HG03103 (cell line): ENCODE measurements at regions not wholly inside any gene's neighbourhood (a gene's known extent, or its start where the extent isn't known, plus 50 kb on each side); places are given as distances from the start of the nearest gene placed in this dataset.
A peak's percentile ranks its signal among the peaks of the same experiment; 100 is the strongest.
"Not testable (repeated sequence)": the region's sequence is repeated elsewhere in the genome, so short reads cannot be mapped to it uniquely, and the experiment has no call there.

Experiments used
- ATAC-seq: cut with Tn5 transposase; IDR thresholded peaks from one replicate; pipeline ENCODE4 v1.9.1; 2021; ENCODE audit warnings: low read depth; ENCODE audit not compliant: unreplicated experiment

DNA sequence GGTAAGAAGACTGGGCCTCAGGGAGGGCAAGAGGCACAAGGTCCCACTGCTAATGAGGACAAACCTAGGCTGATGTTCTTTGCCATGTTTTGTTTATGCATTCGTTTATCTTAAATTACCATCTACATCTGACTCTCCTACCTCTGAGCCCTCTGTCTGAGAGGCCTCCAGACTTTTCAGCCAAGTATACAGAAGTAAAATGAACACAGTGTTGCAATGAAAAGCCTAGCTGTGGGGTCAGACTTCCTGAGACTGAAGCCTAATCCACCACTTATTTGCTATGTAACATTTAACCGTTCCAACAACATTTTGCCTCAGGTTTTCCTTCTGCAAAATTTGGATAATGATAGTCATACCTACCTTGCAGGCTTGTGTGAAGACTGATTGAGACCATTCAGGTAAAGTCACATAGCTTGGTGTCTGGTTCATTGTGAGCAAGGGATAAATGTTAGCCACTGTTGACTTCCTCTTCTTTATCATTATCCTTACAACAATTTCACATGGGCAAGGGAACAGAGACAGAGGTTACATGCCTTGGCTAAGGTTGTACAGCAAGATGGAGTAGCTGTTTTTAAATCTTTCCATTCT is 374.9 kb upstream of the CLINT1 start:
- no peak for ATAC-seq

DNA sequence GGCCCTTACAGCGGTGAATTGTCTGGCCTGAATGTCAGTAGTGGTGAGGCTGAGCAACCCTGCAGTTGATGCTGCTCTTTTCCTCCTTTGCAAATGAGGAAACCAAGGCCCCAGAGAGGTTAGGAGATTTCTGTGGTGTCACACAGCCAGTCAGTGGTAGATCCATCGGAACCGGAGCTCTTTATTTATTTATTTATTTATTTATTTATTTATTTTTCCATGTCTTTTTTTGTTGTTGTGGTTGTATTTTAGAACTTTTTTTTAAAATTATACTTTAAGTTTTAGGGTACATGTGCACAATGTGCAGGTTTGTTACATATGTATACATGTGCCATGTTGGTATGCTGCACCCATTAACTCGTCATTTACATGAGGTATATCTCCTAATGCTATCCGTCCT is 368.4 kb upstream of the CLINT1 start:
- not testable (repeated sequence) for ATAC-seq

DNA sequence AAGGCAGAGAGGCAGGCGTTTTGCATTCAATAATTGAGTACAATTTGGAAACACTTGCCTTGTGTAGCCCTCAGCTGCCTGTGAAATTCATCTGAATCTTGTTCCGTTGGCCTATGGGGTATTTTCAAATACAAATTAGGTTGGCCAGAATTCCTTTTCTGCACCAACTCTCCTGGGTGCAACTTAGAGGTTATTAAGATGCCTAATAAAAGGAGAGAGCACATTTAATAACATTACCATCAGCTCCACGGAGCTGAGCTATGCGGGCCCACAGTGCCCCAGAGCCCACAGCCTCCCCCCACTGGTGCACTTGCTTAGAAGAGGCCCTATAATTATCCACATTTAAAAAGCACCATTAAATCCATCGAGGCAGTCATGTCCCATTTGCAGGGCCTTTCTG is 367.6 kb upstream of the CLINT1 start:
- ATAC-seq, result no peak

DNA sequence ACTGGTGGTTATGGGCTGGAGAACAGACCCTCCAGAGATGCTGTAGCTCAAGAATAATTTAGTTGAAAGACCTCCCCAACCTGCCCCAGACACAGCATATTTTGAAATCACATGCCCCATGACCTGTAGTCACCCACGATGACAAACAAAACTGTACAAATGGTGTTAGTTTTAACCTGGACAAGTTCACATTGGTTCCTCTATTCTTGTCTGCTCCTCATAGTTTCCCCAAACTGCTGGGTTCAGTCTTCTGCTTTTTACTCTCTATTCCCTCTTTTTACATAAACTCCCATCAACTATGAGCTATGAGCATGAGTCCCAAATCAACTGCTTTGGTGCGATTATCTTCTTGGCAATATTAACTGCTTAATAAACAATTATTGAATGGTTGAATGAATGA is 365.3 kb upstream of the CLINT1 start:
- no peak for ATAC-seq

DNA sequence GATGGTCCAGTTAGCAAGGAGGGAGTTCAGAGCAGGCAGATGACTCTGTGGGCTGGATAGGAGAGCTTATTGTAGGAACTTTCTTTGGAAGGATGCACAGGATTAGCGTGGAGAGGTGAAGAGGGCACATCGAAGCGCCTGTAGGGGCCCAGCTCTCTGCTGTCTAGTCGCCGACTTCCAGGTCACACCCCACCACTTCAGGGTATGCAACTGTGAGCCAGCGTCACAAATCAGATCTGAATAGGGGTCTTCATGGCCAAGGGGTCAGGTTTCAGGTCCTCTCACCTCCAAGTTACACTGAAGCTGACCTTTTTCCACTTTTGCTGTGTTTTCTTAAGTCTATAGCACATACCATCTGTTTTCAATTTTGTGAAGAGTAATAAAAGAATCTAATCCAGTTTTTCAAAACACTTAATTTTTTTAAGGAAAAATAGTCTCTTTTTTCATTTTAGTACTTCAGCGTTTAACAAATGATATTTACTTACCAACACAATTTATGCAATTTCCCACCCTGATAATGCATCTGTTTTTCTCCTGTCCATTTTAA is 364.2 kb upstream of the CLINT1 start:
- ATAC-seq, result no peak

DNA sequence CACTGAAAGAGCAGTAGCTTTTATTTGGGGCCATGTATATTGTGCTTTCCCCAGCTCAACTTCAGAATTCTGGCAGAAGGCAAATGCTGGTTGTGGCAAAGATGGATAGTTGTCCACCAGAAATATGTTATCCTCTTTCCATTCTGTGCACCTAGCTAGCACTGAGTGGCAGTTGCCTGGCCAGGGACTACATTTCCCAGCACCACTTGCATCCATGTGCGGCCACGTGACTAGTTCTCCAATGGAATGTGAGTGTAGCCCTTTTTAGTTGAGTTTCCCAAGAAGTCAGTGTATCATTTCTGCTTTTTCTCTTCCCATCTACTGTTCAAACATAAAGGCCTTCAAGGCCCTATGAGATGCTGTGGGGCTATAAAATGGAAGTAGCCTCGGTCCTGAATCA is 354.0 kb upstream of the CLINT1 start:
- no peak for ATAC-seq

DNA sequence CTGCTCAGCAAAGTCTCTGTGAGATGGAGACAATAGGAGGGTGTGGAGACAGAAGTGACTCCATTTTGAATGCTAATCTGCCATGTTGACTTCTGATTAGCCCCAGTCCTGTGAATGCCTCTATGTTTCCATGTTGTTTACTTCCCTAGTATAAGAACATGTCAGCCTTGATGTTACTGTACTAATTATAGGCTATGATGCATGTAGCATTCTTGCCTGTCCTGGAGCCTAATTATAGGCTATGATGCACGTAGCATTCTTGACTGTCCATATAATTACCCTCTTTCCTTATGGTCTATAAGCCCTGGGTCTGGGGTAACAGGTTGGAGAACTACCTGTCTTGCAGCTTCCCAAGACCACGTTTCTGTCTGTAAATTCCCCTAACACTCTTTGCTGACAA is 353.3 kb upstream of the CLINT1 start:
- no peak for ATAC-seq

DNA sequence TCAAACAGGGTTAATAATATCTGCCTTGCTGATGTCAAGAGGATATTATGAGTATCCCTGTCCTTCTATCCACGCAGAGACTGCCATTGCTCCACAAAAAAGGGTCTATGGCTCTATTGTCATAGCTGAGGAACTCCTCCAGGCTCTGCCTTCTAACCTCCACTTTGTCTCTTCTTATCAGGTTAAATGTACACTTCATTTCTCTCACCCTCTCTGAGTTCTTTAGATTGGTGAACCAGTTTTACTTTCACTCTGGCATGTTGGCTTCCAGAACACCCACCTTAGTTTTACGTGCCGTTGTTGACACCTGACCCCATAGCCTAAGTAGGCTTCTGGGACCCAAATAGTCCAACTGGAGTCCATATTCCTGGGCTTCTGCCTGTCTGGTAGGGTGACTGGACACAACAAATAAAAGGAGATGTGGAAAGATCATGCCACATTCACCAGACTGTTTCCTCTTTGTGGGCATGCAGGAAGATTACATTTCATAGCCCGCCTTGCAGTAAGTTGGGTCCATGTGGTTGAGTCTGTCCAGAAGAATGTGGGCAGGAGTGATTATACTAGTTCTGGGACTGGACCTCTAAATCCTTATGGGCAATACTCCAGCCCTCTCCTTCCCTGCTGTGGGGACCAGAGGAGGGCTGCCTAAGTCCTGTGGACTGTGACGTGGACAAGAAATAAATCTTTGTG is 350.4 kb upstream of the CLINT1 start:
- ATAC-seq, result no peak

DNA sequence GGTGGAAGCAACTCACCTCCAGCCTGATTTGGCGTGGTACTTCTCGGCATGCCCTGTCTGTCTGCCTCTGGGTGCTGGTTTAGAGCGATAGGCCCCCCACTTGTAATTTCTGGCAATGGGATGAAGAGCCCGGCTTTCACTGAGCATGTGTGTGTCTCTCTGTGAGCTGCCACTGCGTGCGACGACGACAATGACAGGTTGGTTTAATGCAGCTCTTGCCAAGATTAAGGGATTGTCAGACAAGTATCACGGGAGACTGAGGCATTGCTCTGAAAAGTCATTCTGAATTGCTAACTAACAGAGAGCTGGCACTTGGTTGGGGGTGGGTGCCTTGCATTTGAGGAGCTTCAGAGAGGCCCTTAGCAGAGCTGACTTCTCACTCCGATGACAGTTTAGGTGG is 348.8 kb upstream of the CLINT1 start:
- ATAC-seq, result no peak

DNA sequence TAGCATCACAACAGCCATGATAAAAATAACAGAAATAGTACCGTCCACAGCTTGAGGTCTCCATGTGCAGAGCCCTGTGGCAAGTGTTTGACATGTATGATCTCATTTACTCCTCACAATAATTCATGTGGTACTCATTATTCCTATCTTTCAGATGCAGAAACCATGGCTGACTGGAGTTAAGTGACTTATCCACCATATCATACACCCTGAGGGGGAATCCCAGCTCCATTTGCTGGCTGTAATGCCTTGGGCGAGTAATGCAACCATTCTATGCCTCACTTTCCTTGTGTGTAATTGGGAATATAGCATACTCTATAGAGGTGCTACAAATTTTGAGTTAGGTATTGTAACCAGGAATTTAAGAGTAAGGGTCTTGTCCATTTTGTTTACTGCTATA is 347.0 kb upstream of the CLINT1 start:
- ATAC-seq, result no peak

DNA sequence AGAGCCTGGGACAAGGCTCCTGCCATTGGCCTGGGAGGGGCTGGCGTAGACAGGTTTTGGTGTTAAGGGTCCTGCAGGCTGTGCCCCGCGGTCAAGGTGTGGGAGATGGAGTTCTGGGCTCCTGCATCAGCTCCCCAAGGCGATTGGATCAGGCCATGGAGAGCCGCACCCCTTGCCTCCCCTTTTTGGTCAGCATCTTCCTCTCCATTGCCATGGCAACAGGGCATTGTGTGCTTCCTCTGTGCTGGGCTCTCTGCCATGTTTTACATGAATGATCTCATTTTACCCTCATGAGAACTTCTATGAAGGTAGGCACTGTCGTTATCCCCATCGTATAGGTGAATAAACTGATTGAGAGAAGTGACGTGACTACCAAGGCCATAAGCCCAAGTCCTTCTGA is 344.3 kb upstream of the CLINT1 start:
- ATAC-seq, result no peak

DNA sequence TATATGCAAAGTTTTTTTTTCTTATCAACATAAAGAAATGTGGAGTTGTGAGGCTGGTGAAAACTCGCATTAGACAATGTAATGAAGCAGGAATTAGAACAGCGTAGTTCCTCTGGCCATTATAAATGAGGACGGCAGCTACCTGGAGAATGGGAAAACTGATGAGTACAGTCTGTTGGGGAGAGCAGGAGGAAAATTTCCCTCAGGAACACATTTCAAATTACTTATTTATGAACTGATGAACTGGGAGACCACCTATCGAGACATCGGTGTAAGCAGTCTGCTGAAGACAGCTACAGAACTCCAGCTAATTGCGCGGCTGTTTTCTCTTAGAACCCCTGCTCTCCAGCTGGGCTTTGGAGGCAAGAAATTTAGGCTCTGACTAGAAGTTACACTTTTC is 343.9 kb upstream of the CLINT1 start:
- ATAC-seq, result no peak

DNA sequence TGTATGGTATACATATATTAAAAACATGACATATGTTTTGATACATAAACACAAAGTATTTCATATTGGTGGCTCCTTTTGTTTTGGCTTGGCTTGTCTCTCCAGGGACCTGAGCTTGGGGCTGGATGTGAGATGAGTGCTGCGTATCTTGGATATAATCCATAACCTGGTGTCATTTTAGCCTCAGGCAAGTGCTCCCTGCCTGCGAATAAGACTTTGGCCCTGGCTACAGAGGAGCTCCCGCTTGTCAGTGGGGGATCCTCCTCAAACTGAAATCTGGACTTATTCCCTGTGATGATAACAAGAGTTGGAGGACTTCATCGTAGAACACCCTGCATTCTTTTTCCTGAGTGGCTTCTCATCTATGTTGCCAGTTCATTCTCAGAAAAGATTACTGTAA is 341.7 kb upstream of the CLINT1 start:
- ATAC-seq, result no peak

DNA sequence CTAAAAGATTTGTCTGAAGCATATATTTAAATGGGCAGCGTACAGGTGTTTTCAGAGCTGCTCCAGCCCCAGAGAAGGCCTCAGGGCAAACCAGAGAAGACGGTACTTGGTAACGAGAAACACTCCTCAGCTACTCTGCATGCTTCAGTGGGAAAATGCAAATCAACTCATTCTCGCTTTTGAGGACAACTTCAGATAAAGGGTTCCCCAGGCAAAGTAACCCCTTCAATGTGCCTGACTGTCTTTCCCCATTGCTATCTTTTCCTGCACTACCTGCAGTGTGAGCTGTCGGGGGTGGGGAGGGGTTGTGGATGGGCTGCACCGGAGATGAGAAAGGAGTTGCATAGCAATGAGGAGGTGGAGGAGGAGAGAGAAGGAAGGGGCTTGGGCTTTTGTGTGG is 339.7 kb upstream of the CLINT1 start:
- peak; percentile 93 for ATAC-seq

DNA sequence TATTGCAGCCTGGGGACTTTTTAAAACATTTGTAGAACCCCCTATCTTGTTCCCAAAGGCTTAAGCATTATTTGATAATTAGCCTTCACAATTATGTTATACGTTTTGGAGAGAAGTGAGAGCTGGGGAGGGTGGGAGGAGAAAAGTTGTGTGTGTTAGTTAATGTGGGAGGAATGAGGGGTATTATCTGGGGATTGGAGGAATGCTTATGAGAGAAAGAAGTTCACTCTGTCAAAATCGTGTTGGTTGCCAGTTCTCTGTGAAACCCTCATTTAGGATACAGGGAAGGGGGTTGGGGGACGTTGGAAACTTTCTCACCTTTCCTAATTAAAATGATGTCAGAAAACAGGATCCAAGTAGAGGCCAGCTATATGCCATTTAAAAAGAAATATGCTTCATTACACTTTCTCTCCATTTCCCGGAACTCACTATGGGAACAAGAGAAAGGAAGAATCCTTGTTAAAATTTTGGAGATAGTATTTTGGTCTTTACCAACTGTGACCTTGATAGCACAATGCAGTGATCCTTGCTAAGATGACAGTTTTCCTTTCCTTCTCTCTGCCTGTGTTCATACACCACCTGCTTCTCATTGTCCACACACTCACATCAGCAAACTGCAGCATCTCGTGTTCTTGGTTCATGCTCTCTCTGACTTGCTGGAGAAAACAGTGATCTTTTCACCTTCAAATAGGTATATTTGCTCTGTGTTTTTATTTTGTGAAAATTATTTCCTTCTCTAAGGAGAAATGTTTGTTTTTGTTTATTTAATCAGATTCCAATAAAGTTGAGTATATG is 336.7 kb upstream of the CLINT1 start:
- ATAC-seq, result no peak

DNA sequence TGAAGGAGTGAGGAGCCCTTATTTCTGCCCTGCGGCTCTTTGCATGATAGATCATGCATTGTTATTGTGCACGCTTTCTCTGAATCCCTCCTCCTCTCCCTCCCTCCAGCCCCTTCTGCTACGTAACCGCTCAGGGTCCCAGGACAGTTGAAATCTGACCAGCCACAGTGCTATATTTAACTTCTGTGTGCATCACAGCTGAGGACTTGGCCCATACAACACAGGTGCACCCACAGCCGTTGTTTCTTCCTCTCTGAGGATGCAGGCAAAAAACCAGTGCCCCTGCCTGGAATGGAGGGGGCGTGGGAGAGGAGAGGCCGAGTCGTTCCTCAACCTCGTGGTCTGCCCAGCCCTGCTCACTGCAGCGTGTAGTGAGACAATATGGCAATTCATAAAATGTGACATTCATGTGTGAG is 335.6 kb upstream of the CLINT1 start:
- no peak for ATAC-seq

DNA sequence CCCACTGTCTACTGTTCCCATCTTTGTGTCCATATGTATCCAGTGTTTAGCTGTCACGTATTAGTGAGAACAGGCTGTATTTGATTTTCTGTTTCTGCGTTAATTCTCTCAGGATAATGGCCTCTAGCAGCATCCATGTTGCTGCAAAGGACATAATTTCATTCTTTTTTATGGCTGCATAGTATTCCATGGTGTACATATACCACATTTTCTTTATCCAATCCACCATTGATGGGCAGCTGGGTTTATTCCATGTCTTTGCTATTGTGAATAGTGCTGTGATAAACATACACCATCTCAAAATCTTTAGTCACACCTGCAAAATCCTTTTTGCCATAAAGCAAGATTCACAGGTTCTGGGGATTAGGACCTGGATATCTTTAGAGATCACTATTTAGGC is 334.4 kb upstream of the CLINT1 start:
- not testable (repeated sequence) for ATAC-seq

DNA sequence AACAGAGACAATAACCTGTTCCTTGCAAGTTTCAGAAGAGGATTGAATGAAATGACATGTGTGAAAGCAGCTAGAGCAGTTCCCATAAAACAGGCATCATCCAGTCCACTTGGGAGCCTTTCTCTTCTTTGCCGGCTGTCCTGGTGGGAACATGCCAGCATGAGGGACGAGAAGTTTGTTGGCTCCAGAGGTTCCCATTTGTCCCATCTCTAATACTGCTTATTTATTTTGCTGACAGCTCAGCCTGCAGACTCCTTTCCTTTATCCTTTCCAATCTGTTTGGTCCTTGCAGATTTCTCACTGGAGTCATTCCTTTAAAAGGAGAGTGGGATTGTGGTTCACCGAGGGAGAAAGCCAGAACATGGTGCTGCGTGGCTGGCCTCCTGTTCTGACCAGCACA is 321.5 kb upstream of the CLINT1 start:
- no peak for ATAC-seq

DNA sequence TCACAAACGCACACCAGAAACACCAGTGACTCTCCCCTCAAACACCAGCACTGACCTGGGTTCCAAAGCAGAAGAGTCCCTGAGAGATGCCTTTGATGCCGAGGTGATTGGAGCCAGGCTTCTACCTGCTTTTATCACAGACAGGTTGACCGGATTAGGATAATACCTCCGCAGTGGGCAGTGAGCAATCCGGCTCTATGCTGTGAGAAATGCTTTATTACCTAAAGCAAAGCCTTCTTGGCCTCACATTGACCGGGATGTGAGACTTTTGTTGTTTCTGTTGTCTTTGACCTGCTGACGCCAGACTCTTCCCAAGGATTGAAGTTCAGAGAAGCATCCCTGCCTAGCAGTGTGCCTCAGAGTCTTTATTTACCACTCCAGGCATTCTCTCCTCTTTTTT is 320.3 kb upstream of the CLINT1 start:
- no peak for ATAC-seq

DNA sequence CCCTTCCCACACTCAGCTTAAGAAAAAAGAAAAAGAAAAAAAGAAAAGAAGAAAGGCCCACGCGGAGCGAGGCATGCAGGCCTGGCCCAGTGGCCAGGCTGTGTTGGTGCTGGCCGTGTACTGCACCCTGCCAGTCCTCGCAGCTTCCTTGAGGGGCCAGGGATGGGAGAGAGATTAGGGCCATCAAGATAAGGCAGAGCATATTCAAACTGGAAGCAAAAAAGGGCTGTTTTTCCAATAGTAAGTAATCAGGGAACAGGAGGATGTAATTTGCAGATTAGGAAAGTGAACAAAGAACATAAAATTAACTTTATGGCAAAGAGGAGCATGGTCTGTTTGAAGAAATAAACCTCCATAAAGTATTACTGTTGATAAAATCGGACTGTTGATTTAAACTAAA is 319.6 kb upstream of the CLINT1 start:
- ATAC-seq, result no peak

DNA sequence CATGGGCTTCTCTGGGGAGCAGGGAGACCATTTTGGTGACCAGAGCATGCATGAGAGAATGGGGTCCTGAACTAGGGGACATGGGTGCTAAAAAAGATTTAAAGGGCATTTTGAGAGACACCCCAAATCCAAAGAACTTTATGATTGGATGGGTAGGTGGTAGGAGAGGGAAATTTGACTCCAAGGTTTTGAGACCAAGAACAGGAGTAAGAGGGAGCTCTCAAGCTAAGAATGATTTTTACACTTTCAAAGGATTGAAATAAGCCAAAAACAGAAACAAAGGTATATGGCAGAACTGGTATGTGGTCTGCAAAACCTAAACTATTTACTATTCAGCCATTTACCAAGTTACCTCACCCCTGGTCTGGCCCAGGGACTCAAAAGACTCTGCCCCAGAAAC is 318.2 kb upstream of the CLINT1 start:
- ATAC-seq, result no peak
